ENCODE measurements at regions not wholly inside any gene's neighbourhood (a gene's known extent, or its start where the extent isn't known, plus 50 kb on each side); places are given as distances from the start of the nearest gene placed in this dataset.
"Not testable (repeated sequence)": the region's sequence is repeated elsewhere in the genome, so short reads cannot be mapped to it uniquely, and the experiment has no call there.

DNA sequence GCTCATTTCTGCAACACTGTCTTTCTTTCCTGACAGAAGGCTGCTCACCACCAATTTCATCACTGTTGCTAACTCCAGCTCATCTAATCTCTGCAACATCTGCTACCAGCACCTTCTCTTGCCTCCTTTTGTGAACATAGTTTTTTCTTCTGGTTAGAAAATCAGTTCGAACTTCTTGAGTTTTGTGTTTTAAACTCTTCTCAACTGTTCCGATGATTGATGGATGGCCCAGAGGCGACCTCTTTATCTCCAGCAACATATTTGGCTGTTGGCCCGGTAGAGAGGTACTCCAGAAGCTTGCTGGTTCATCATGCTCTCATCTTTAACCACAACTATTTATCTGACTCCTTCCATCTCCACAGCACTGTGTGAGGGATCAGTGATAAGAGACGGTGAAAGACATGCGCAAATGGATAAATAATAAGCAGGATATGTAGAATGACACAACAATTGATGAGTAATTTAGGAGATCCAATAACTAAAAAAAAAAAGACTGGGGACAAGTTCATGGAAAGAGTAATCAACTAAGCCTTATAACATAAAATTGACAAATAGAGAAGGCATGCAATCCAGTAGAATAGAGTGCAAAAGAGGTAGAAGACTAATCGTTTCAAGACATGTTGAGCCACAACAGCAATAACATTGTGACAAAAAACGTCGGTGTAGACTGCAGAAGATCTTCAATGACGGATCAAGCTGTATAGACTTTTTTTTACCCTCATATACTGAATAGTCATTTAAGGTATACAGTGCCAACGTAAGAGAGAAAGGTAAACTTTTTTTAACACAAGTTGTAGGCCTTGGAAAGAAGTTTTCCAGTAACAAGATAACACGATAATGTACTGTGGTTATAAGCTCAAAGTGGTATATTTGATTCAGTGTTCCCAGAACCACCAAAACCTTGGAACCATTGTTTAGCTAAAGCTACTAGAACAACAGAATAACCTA, 152.2 kb downstream of the CRPPA start:
- Histone ChIP-seq H3K4me3 (ENCODE audit: low read length in 3 of 3) (no peak overlapping the region), H3K9me3 (ENCODE audit: control insufficient read depth in 2 of 3, insufficient read depth in 1 of 3, low read length in 3 of 3) (peaks cover 0 to 4% (median 0%) of the 10 kb centered on the region in 3 donors), H3K27ac (ENCODE audit: low read depth in 2 of 2, low read length in 2 of 2) (no peak overlapping the region), H3K36me3 (ENCODE audit: control insufficient read depth in 2 of 3, insufficient read depth in 3 of 3, low read length in 3 of 3) (no peaks in the 10 kb centered on the region), H3K4me1 (ENCODE audit: control insufficient read depth in 2 of 3, insufficient read depth in 2 of 3, low read depth in 1 of 3, low read length in 3 of 3) (peaks cover 0 to 2% (median 0%) of the 10 kb centered on the region in 3 donors), H3K27me3 (ENCODE audit: control insufficient read depth, insufficient read depth, low read length) (no peaks in the 10 kb centered on the region), H3K9ac (ENCODE audit: low read length in 3 of 3) (no peak overlapping the region)
- FAIRE-seq (no peak), DNase-seq (no peak)
- intact Hi-C loops (cut with DNase I): no loop called here
- TF ChIP-seq, protein P1, sequence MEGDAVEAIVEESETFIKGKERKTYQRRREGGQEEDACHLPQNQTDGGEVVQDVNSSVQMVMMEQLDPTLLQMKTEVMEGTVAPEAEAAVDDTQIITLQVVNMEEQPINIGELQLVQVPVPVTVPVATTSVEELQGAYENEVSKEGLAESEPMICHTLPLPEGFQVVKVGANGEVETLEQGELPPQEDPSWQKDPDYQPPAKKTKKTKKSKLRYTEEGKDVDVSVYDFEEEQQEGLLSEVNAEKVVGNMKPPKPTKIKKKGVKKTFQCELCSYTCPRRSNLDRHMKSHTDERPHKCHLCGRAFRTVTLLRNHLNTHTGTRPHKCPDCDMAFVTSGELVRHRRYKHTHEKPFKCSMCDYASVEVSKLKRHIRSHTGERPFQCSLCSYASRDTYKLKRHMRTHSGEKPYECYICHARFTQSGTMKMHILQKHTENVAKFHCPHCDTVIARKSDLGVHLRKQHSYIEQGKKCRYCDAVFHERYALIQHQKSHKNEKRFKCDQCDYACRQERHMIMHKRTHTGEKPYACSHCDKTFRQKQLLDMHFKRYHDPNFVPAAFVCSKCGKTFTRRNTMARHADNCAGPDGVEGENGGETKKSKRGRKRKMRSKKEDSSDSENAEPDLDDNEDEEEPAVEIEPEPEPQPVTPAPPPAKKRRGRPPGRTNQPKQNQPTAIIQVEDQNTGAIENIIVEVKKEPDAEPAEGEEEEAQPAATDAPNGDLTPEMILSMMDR (IDR thresholded peaks at IDR 0.05; ENCODE audit: borderline replicate concordance, extremely low read depth, insufficient read depth): no peak

- Histone ChIP-seq H3K4me3 (ENCODE audit: low read length in 3 of 3) (no peak overlapping the region), H3K27me3 (ENCODE audit: control insufficient read depth, insufficient read depth, low read length) (no peaks in the 10 kb centered on the region), H3K9ac (ENCODE audit: low read length in 3 of 3) (no peak overlapping the region), H3K9me3 (ENCODE audit: control insufficient read depth in 2 of 3, insufficient read depth in 1 of 3, low read length in 3 of 3) (peaks cover 0 to 4% (median 0%) of the 10 kb centered on the region in 3 donors), H3K4me1 (ENCODE audit: control insufficient read depth in 2 of 3, insufficient read depth in 2 of 3, low read depth in 1 of 3, low read length in 3 of 3) (peaks cover 0 to 2% (median 0%) of the 10 kb centered on the region in 3 donors), H3K27ac (ENCODE audit: low read depth in 2 of 2, low read length in 2 of 2) (no peak overlapping the region), H3K36me3 (ENCODE audit: control insufficient read depth in 2 of 3, insufficient read depth in 3 of 3, low read length in 3 of 3) (no peaks in the 10 kb centered on the region)
- TF ChIP-seq, protein P1 (IDR thresholded peaks at IDR 0.05; ENCODE audit: borderline replicate concordance, extremely low read depth, insufficient read depth): no peak
- DNase-seq (no peak), FAIRE-seq (peak; percentile 6)
- intact Hi-C loops (cut with DNase I): no loop called here
Measured at GRCh38 chr7:16267953-16268820, 153.2 kb downstream of the CRPPA start.

DNA sequence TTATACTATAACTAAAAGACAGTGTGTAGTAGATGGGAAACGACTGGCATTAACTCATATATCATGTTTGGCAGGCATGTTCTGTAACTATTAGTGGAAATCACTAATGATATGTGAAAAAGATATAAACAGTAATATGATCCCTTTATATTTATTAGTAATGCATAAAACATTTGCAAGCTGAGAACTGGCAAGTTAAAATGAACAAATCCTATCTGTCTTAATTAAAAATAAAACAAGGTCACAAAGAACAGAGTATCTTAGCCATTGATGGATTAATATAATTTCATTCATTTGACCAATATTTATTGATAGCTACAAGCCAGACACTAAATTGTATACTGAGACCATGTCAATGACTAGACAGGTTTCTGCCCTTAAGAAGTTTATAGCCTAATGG, 154.5 kb downstream of the CRPPA start:
- Histone ChIP-seq H3K36me3 (ENCODE audit: control insufficient read depth in 2 of 3, insufficient read depth in 3 of 3, low read length in 3 of 3) (no peaks in the 10 kb centered on the region), H3K27ac (ENCODE audit: low read depth in 2 of 2, low read length in 2 of 2) (no peak overlapping the region), H3K4me3 (ENCODE audit: low read length in 3 of 3) (no peak overlapping the region), H3K9me3 (ENCODE audit: control insufficient read depth in 2 of 3, insufficient read depth in 1 of 3, low read length in 3 of 3) (peaks cover 0 to 4% (median 0%) of the 10 kb centered on the region in 3 donors), H3K27me3 (ENCODE audit: control insufficient read depth, insufficient read depth, low read length) (no peaks in the 10 kb centered on the region), H3K9ac (ENCODE audit: low read length in 3 of 3) (no peak overlapping the region), H3K4me1 (ENCODE audit: control insufficient read depth in 2 of 3, insufficient read depth in 2 of 3, low read depth in 1 of 3, low read length in 3 of 3) (peaks cover 0 to 2% (median 0%) of the 10 kb centered on the region in 3 donors)
- DNase-seq (no peak), FAIRE-seq (no peak)
- TF ChIP-seq, protein P1 (IDR thresholded peaks at IDR 0.05; ENCODE audit: borderline replicate concordance, extremely low read depth, insufficient read depth): no peak
- intact Hi-C loops (cut with DNase I): no loop called here

DNA sequence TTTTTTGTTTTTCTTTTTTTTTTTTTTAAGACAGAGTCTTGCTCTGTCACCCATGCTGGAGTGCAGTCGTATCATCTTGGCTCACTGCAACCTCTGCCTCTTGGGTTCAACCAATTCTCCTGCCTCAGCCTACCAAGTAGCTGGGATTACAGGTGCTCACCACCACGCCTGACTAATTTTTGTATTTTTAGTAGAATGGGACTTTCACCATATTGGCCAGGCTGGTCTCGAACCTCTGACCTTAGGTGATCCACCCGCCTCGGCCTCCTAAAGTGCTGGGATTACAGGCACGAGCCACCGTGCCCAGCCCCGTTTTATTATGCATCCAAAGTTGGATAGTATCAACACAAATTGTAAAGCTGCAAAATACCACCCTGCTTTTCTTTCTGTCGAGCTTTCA, 154.9 kb downstream of the CRPPA start:
- DNase-seq; H3K9me3 ChIP-seq (ENCODE audit: control insufficient read depth in 2 of 3, insufficient read depth in 1 of 3, low read length in 3 of 3); H3K27me3 ChIP-seq (ENCODE audit: control insufficient read depth, insufficient read depth, low read length); intact Hi-C loops (cut with DNase I); H3K4me3 ChIP-seq (ENCODE audit: low read length in 3 of 3); H3K27ac ChIP-seq (ENCODE audit: low read depth in 2 of 2, low read length in 2 of 2); H3K4me1 ChIP-seq (ENCODE audit: control insufficient read depth in 2 of 3, insufficient read depth in 2 of 3, low read depth in 1 of 3, low read length in 3 of 3); H3K9ac ChIP-seq (ENCODE audit: low read length in 3 of 3); FAIRE-seq; H3K36me3 ChIP-seq (ENCODE audit: control insufficient read depth in 2 of 3, insufficient read depth in 3 of 3, low read length in 3 of 3): not testable (repeated sequence)

All from kidney (tissue), 13 donors.